Lower leg skin (tissue), 3 donors: ENCODE measurements at regions not wholly inside any gene's neighbourhood (a gene's known extent, or its start where the extent isn't known, plus 50 kb on each side); places are given as distances from the start of the nearest gene placed in this dataset.

Experiments used
- POLR2A ChIP-seq, 2 donors: fragments of 450-650 bp; IDR thresholded peaks; one replicate each; pipeline ENCODE4 v1.6.1; 2016 to 2017; ENCODE audit warnings: antibody characterized with exemption in 2 of 2, mild to moderate bottlenecking in 1 of 2, moderate library complexity in 1 of 2
- TF ChIP-seq, protein P1 (sequence below), 3 donors: fragments of 450-650 bp; IDR thresholded peaks; one replicate each; pipeline ENCODE4 v1.5.1; 2016; ENCODE audit warnings: antibody characterized with exemption in 3 of 3, mild to moderate bottlenecking in 3 of 3, moderate library complexity in 2 of 3

DNA sequence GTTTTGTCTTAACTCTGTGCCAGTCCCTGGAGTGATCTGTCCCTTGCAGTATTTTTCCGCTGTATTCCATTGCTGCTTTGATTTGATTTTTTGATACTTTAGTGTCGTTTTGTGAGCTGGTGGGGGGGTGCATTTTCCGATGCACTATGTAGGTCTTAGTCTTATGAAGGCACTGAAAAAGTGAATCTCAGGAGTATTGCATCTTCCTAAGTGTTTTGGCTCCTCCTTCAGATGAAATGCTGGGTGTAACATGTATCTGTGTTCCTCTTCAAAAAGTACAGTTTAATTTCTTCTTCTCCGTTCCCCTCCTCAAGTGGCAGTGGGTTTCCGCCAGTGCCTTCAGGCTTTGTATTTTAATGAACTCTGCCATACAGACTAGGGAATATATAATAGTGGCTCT, 580.7 kb upstream of the GJE1 start:
- TF ChIP-seq, protein P1, sequence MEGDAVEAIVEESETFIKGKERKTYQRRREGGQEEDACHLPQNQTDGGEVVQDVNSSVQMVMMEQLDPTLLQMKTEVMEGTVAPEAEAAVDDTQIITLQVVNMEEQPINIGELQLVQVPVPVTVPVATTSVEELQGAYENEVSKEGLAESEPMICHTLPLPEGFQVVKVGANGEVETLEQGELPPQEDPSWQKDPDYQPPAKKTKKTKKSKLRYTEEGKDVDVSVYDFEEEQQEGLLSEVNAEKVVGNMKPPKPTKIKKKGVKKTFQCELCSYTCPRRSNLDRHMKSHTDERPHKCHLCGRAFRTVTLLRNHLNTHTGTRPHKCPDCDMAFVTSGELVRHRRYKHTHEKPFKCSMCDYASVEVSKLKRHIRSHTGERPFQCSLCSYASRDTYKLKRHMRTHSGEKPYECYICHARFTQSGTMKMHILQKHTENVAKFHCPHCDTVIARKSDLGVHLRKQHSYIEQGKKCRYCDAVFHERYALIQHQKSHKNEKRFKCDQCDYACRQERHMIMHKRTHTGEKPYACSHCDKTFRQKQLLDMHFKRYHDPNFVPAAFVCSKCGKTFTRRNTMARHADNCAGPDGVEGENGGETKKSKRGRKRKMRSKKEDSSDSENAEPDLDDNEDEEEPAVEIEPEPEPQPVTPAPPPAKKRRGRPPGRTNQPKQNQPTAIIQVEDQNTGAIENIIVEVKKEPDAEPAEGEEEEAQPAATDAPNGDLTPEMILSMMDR (IDR thresholded peaks at IDR 0.05), result no peak
- no peak for TF ChIP-seq POLR2A (IDR thresholded peaks at IDR 0.05)
